SK-N-MC (cell line): ENCODE measurements at regions not wholly inside any gene's neighbourhood (a gene's known extent, or its start where the extent isn't known, plus 50 kb on each side); places are given as distances from the start of the nearest gene placed in this dataset.

ENCODE experiments used
- EZH2 ChIP-seq: fragments of 200-600 bp; sonication (generic); IDR thresholded peaks from one replicate; pipeline ENCODE4 v1.6.1; 2017; ENCODE audit warnings: antibody characterized with exemption
- POLR2AphosphoS5 ChIP-seq: IDR thresholded peaks from 2 replicates; pipeline ENCODE4 v1.6.1; 2012; ENCODE audit warnings: mild to moderate bottlenecking, low read depth, low read length, borderline replicate concordance

DNA sequence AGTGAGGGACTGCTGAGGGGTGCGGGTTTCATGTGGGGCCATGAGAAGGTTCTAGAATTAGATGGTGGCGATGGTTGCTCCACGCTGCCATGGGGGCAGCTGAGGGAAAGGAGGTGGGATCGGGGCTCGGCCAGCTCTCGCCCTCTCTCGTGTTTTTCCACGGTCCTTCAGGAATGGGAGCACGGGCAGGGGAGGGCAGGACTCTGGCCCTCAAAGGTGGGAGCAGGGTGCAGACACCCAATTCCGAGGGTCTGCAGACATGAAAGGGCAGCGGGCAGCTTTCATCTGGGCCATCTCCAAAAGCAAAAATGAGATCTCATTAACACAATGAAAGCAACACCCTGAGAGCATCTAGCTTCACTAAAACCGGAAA is 53.4 kb upstream of the SALL3 start:
- no peak for TF ChIP-seq POLR2AphosphoS5
- TF ChIP-seq EZH2: no peak
